Vagina (tissue), 2 donors: ENCODE measurements at regions not wholly inside any gene's neighbourhood (a gene's known extent, or its start where the extent isn't known, plus 50 kb on each side); places are given as distances from the start of the nearest gene placed in this dataset.

Experiments
- CTCF ChIP-seq, 3 experiments: fragments of 450-650 bp in 2 of 3; fragments of 200-600 bp in 1 of 3; sonication (generic) in 1 of 3; IDR thresholded peaks; one replicate each; pipeline ENCODE4 v1.5.1; 2017 to 2019; ENCODE audit warnings: antibody characterized with exemption in 3 of 3, mild to moderate bottlenecking in 2 of 3, moderate library complexity in 2 of 3
- POLR2A ChIP-seq, 2 donors: fragments of 450-650 bp; IDR thresholded peaks; one replicate each; pipeline ENCODE4 v1.6.1; 2017; ENCODE audit warnings: antibody characterized with exemption in 2 of 2, mild to moderate bottlenecking in 2 of 2, moderate library complexity in 2 of 2
- POLR2AphosphoS5 ChIP-seq, 2 donors: sonication (generic); formaldehyde crosslinking; IDR thresholded peaks; one replicate each; pipeline ENCODE4 v1.9.0; 2017; ENCODE audit warnings: antibody characterized with exemption in 2 of 2, mild to moderate bottlenecking in 2 of 2, low read depth in 1 of 2; ENCODE audit not compliant: insufficient read depth in 1 of 2

- TF ChIP-seq CTCF (IDR thresholded peaks at IDR 0.05) (no peak), POLR2A (IDR thresholded peaks at IDR 0.05) (no peak), POLR2AphosphoS5 (IDR thresholded peaks at IDR 0.05; ENCODE audit: insufficient read depth in 1 of 2, low read depth in 1 of 2) (peak in 1 of 2 donors; percentile 88)
These were observed 1274.9 kb upstream of the GJE1 start for GRCh38 chr6:140857739-140858380.
